ENCODE measurements at regions not wholly inside any gene's neighbourhood (a gene's known extent, or its start where the extent isn't known, plus 50 kb on each side); places are given as distances from the start of the nearest gene placed in this dataset.
"Not testable (repeated sequence)": the region's sequence is repeated elsewhere in the genome, so short reads cannot be mapped to it uniquely, and the experiment has no call there.

- DNase-seq: no peak
Measured at GRCh38 chr12:126400831-126401230, 1335.6 kb downstream of the AACS start.

DNA sequence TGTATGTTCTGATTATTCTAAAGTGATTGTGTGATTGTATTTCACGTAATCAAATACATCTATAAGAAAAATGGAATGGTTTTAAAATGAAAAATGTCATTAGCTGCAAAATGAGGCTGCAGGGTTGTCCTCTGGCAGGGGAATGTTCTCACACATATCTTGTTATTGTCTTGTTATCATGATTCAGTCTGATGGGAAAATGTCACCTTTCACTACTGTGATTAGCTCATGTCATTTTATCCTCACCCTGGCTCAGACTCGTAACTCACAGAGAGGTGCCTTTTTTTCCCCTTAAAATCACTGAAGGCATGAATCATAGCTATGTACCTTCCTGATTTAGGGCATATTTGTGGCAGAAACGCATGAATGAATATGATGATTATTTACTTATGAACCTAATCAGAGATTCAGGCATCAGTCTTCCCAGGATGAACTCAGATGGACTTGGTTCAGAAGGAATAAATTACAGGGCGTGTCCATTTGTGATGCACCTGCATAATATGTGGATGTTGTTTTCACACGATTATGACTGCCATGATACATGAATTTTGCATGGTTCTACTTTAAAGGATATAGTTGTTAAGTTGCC is 1339.2 kb downstream of the AACS start:
- no peak for DNase-seq

GRCh38 chr12:126418400-126418799 is 1353.2 kb downstream of the AACS start:
- no peak for DNase-seq

DNA sequence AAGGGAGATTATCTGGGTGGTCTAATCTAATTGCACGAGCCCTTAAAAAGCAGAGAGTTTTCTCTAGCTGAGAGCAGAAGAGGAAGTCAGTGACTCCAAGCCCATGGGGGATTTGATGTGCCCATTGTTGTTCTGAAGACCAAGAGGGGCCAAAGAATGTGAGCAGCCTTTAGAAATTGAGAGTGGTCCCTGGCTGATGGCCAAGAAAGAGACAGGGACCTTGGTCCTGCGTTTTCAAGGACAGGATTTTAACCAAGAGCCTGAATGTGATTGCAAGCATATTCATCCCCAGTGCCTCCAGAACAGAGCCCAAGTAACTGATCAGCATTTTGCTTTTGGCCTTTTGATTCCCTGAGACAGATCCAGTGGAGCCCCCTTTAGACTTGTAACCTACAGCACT is 1353.9 kb downstream of the AACS start:
- no peak for DNase-seq

GRCh38 chr12:126424696-126425095 is 1359.5 kb downstream of the AACS start:
- no peak for DNase-seq

GRCh38 chr12:126425264-126425663 is 1360.0 kb downstream of the AACS start:
- no peak for DNase-seq

GRCh38 chr12:126428769-126429168 is 1363.5 kb downstream of the AACS start:
- no peak for DNase-seq

DNA sequence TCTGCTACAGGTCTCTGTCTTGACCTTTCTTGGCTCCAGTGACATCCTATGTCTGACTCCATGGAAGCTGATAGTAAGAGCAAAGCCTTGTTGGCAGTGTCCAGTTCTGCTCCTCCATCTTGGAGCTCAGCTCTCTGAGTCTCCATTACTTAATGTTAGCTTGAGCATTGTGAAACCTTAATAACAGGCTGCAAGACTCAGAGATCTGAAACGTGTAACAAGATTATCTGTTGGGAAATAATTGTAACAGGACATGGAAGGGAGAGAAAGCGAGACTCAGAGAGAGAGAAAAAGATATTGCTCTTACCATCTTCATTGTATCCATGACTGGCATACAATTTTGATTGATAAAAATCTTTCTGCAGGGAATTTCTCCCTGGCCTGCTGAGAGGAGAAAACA is 1365.7 kb downstream of the AACS start:
- no peak for DNase-seq

DNA sequence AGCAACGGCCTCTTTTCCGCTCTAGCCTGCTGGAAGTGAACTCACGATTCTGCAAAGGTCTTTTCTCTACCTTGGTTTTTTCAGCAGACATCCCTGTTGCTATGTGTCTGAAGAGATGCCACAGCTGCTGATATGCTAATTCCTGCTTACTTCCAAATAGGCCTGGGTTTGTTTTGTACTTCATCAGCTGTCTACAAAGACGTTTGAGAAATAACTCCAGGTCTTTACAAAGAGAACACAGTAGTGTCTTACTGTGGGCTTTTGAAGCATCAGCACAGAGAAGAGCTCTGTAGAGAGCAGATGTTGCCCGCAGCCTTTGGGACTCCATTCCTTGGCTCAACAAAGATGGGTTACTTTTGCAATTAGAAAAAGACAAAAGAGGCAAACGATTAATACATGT is 1366.5 kb downstream of the AACS start:
- DNase-seq: no peak

DNA sequence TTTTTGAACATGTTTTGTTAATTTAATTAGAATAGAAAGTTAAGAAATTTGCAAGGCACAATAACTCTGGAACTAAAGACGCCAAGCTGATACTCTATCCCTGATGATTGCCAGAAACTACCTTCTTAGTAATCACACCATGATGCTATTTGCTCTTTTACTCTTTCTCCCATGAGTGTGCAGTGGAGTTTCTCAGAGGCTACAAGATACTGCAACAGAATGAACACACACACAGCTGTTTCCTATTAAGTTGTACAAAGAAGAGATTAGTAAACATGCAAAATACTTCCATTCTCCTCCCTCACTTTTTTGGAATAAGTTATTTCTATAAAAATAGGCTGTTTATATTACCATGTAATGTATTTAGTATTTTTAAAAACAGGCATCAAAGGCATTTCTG is 1367.5 kb downstream of the AACS start:
- DNase-seq: no peak

DNA sequence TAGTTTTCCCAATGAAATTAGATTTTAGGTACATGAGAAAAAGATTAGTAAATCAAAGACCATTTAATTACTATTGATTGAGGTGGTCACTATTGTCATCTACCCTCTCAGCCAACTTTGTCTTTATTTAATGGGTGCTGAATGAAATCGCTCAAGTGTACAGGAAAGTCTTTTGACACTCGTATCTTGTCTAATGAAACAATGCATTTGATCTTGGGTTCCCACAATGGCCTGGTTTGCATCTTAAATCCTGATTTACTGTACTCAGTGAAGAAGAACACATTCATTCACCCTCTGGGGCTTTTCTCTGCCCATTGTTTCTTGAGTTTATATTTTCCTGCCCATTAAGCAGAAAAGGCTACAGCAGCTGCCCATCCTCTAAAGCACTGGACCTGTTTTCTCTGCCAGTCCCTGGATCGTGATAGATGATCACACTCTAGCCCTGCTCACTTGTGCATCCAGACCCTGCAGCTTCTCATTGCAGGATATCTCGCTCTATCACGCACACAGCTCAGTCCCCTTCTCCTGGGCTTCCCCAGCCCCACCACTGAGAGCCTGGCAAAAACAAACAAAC is 1369.3 kb downstream of the AACS start:
- DNase-seq: no peak

- DNase-seq: no peak
Measured at GRCh38 chr12:126436041-126436440, 1370.8 kb downstream of the AACS start.

GRCh38 chr12:126437934-126438333 is 1372.7 kb downstream of the AACS start:
- DNase-seq: no peak

GRCh38 chr12:126443977-126444376 is 1378.7 kb downstream of the AACS start:
- no peak for DNase-seq

DNA sequence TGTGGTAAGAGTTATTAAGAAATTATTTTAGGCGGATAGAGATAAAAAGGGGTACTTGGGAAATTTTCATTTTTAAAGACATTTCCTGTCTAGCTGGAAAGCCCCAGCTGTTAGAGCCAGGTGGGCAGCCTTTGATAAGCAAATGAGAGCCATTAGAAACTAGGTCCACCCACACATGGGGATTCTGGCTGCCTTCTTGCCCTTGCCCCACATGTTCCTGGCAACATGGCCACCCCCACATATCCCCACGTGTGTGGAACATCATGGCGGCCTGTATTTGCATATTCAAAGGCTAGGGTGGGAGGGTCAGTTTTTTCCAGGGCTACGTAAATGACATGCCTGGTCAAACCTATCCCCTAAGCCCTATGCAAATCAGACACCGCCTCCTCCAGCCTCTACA is 1382.1 kb downstream of the AACS start:
- no peak for DNase-seq

- no peak for DNase-seq
Measured at GRCh38 chr12:126451809-126452208, 1386.6 kb downstream of the AACS start.

- not testable (repeated sequence) for DNase-seq
Measured at GRCh38 chr12:126452686-126453085, 1387.5 kb downstream of the AACS start.

GRCh38 chr12:126454581-126454980 is 1389.3 kb downstream of the AACS start:
- no peak for DNase-seq

- DNase-seq: no peak
Measured at GRCh38 chr12:126457776-126458175, 1392.5 kb downstream of the AACS start.

DNA sequence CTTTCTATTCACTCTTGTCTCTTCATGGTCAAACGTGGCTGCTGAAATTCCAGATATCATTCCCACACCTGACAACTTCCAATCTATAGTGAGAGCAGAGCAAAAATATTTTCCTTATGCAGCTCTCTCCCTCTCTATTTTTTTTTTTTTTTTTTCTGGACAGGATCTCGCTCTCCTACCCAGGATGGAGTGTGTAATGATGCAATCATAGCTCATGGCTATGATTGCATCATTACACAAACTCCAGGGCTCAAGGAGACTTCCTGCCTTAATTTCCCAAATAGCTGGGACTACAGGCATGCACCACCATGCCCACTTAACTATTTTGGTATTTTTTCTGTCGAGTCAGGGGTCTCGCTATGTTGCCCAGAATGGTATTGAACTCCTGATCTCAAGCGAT is 1398.9 kb downstream of the AACS start:
- DNase-seq: no peak

GRCh38 chr12:126469211-126469610 is 1404.0 kb downstream of the AACS start:
- DNase-seq: no peak

GRCh38 chr12:126474703-126475102 is 1409.5 kb downstream of the AACS start:
- DNase-seq: no peak

GRCh38 chr12:126480451-126480850 is 1415.2 kb downstream of the AACS start:
- DNase-seq: no peak

DNA sequence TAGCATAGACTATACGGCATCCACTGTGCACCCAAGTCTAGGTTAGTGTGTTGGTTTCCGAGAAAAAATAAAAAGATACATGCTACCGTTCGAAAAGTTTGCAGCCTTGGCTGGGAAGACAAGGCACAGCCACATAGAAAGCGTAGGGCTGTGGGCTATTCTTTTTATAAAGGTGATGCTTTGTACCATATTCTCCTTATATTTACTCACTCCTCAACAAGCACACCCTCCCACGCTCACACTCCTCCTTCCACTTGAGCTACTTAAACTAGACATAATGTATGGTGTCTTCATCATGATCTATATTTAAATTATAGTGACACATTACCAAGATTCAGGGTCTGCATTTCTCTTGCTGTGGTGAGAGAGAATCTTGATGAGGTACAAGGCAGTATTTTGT is 1416.5 kb downstream of the AACS start:
- DNase-seq: no peak

- DNase-seq: no peak
Measured at GRCh38 chr12:126482238-126482889, 1417.1 kb downstream of the AACS start.

Data from activated CD4-positive, alpha-beta T cell treated with anti-CD3 and anti-CD28 coated beads, Interleukin-2, amount 50 U/mL, for 48 hours (primary cell).